Tibial nerve (tissue), 4 donors: ENCODE measurements at regions not wholly inside any gene's neighbourhood (a gene's known extent, or its start where the extent isn't known, plus 50 kb on each side); places are given as distances from the start of the nearest gene placed in this dataset.

ENCODE experiments used
- DNase-seq, 2 donors: peaks; one replicate each; pipeline ENCODE4 v3.0.0-alpha.2; 2019; ENCODE audit warnings: low spot score in 2 of 2
- H3K27ac ChIP-seq, 4 donors: fragments of 200-600 bp; sonication (generic) in 3 of 4; one replicate each; pipeline ENCODE4 v1.5.1; 2017 to 2019; ENCODE audit warnings: mild to moderate bottlenecking in 1 of 4
- H3K27me3 ChIP-seq, 2 donors: fragments of 200-600 bp; sonication (generic) in 1 of 2; one replicate each; pipeline versions ENCODE4 v1.5.1 to v1.6.0; 2017 to 2019
- H3K36me3 ChIP-seq, 3 donors: fragments of 200-600 bp; sonication (generic); one replicate each; pipeline ENCODE4 v1.5.1; 2018 to 2019
- H3K4me1 ChIP-seq, 4 donors: fragments of 200-600 bp; sonication (generic) in 3 of 4; one replicate each; pipeline ENCODE4 v1.5.1; 2017 to 2019
- H3K4me3 ChIP-seq, 4 donors: fragments of 200-600 bp; sonication (generic) in 3 of 4; one replicate each; pipeline ENCODE4 v1.5.1; 2017 to 2019; ENCODE audit warnings: mild to moderate bottlenecking in 1 of 4, moderate library complexity in 1 of 4
- H3K9me3 ChIP-seq, 4 donors: fragments of 200-600 bp; sonication (generic) in 3 of 4; one replicate each; pipeline ENCODE4 v1.5.1; 2017 to 2019
- CTCF ChIP-seq, 5 experiments: fragments of 200-600 bp in 3 of 5; fragments of 450-650 bp in 2 of 5; sonication (generic) in 3 of 5; IDR thresholded peaks; one replicate each; pipeline ENCODE4 v1.5.1; 2016 to 2019; ENCODE audit warnings: antibody characterized with exemption in 5 of 5, mild to moderate bottlenecking in 3 of 5, moderate library complexity in 2 of 5
- EP300 ChIP-seq, 2 donors: sonication (generic); formaldehyde crosslinking; IDR thresholded peaks; one replicate each; pipeline ENCODE4 v1.6.1; 2017; ENCODE audit warnings: antibody characterized with exemption in 2 of 2, mild to moderate bottlenecking in 1 of 2
- POLR2A ChIP-seq, 2 donors: fragments of 450-650 bp; IDR thresholded peaks; one replicate each; pipeline ENCODE4 v1.6.1; 2017; ENCODE audit warnings: antibody characterized with exemption in 2 of 2, mild to moderate bottlenecking in 2 of 2, moderate library complexity in 2 of 2
- WGBS, 2 donors: methylation state at CpG; one replicate each; pipeline ENCODE4 v1.1.5; 2018; 5-methylcytosine and 5-hydroxymethylcytosine counted together

GRCh38 chr17:77378318-77379064, 237.7 kb downstream of the SEC14L1 start:
- H3K4me3 ChIP-seq: no peak overlapping the region
- no peaks in the 10 kb centered on the region for H3K27me3 ChIP-seq
- WGBS, 2 donors: 85 to 88% methylated on average over 13 to 21 of the region's 22 CpGs
- peak overlapping the region; percentile 7 to 93 (median 56) for H3K27ac ChIP-seq
- no peaks in the 10 kb centered on the region for H3K36me3 ChIP-seq
- DNase-seq: no peak
- H3K9me3 ChIP-seq: no peaks in the 10 kb centered on the region
- H3K4me1 ChIP-seq: peaks cover 0 to 95% (median 84%) of the 10 kb centered on the region in 4 donors
- TF ChIP-seq POLR2A (IDR thresholded peaks at IDR 0.05) (no peak), EP300 (IDR thresholded peaks at IDR 0.05) (no peak), CTCF (IDR thresholded peaks at IDR 0.05) (no peak)

- H3K36me3 ChIP-seq: no peaks in the 10 kb centered on the region
- no peak overlapping the region for H3K4me3 ChIP-seq
- no peaks in the 10 kb centered on the region for H3K27me3 ChIP-seq
- H3K4me1 ChIP-seq: peaks cover 0 to 100% (median 89%) of the 10 kb centered on the region in 4 donors
- peak overlapping the region in 3 of 4 donors; percentile 29 to 93 (median 70) for H3K27ac ChIP-seq
- WGBS, 2 donors: 85 to 86% methylated on average over 11 of the region's 11 CpGs
- no peak for DNase-seq
- no peaks in the 10 kb centered on the region for H3K9me3 ChIP-seq
- TF ChIP-seq POLR2A (IDR thresholded peaks at IDR 0.05): no peak
- no peak for TF ChIP-seq CTCF (IDR thresholded peaks at IDR 0.05)
- TF ChIP-seq EP300 (IDR thresholded peaks at IDR 0.05): no peak
Observed at GRCh38 chr17:77379065-77379428, 238.3 kb downstream of the SEC14L1 start.

DNA sequence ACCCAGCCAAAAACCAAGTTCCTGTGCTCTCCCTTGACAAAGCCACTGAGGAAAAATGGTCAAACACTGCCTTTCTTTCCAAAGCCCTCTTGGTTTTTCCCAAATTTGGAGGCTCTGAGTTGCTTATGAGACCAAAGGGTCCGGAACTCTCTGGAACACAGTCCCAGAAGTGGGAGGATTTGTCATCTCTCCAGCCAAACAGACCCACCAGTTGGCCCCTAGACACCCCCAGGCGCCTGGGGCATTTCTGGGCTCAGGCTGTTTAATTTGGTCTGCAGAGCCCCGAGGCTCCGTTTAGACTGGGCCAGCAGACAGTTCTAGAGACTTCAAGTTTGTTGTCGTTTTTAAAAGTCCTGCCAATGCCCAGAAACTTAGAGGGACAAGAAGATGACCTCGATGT, 239.1 kb downstream of the SEC14L1 start:
- 25 to 27% methylated on average over 6 of the region's 6 CpGs for WGBS, 2 donors
- Histone ChIP-seq H3K27me3 (no peaks in the 10 kb centered on the region), H3K4me3 (no peak overlapping the region), H3K4me1 (peaks cover 0 to 100% (median 94%) of the 10 kb centered on the region in 4 donors), H3K27ac (peak overlapping the region; percentile 29 to 93 (median 64)), H3K9me3 (no peaks in the 10 kb centered on the region), H3K36me3 (no peaks in the 10 kb centered on the region)
- DNase-seq: no peak
- TF ChIP-seq POLR2A (IDR thresholded peaks at IDR 0.05): no peak
- peak in 1 of 2 donors; percentile 37 for TF ChIP-seq EP300 (IDR thresholded peaks at IDR 0.05)

DNA sequence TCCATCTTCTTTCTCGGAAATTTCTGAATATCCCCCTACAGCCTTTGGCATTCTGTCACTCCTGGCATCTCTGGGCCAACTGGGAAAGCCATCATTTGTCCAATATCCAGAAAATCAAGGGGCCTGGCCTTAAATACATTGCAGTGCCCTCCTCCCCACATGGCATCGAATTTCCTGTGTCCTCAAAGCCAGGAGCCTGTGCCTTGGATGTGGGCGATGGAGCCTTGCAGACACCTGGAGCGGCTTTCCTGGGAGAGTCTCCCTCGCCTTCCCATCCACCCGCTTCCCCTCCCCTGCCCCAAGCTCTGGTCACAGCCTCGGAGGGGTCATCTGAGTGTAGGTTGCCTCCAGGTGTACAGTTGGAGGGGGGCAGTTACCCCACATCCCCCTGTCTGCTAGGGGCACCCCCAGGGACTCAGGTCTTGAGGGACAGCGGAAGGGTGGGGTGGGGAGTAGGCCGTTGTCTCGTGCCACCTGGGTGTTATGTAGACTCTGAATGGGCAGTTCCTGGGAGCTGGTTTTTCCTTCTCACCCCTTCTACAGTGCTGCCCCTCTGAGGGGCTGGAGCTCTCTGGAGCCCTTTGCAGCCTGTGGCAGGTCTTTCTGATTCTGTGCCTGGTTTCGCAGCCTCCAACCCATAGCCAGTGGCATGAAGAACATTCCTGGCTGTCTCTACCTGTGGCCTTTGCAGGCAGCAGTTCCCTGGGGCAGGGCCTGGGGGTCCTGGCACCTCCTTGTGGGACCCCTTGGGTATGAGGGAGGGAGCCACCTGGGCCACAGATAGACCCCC, 239.8 kb downstream of the SEC14L1 start:
- Histone ChIP-seq H3K27me3 (no peaks in the 10 kb centered on the region), H3K4me3 (no peak overlapping the region), H3K4me1 (peaks cover 0 to 100% (median 94%) of the 10 kb centered on the region in 4 donors), H3K9me3 (no peaks in the 10 kb centered on the region), H3K27ac (peak overlapping the region in 3 of 4 donors; percentile 29 to 93 (median 38)), H3K36me3 (no peaks in the 10 kb centered on the region)
- WGBS, 2 donors: 68 to 69% methylated on average over 11 of the region's 11 CpGs
- DNase-seq: no peak
- TF ChIP-seq CTCF (IDR thresholded peaks at IDR 0.05): no peak
- no peak for TF ChIP-seq POLR2A (IDR thresholded peaks at IDR 0.05)
- TF ChIP-seq EP300 (IDR thresholded peaks at IDR 0.05): no peak

DNA sequence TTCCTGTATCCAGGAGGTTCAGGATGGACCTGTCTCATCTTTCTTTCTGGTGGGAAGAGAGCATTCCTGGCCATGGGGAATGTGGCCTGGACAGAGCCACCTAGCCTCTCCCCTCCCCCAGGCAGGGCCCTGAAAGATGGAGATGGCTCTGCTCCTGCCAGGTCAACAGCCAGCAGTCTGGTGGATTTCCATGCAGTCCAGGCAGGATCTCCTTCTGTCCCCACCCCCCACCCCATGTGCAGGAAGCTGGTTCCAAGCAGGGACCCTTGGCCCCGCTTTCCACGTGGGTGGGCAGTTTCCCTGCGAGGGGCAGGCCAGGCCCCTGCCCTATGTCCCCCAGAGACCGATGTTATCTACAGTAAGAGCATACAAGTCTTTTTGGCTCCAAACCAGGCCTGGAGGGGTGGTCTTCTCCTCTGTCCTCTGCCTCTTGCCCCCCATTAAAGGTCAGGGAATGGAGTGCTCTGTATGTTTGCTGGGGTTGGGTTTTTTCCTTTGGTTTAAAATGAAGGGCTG, 240.5 kb downstream of the SEC14L1 start:
- Histone ChIP-seq H3K9me3 (no peaks in the 10 kb centered on the region), H3K27ac (peak overlapping the region in 3 of 4 donors; percentile 29 to 93 (median 38)), H3K4me3 (no peak overlapping the region), H3K4me1 (peaks cover 0 to 100% (median 94%) of the 10 kb centered on the region in 4 donors), H3K36me3 (no peaks in the 10 kb centered on the region), H3K27me3 (no peaks in the 10 kb centered on the region)
- WGBS, 2 donors: 20 to 51% methylated on average over 1 to 3 of the region's 4 CpGs
- TF ChIP-seq CTCF (IDR thresholded peaks at IDR 0.05) (no peak), EP300 (IDR thresholded peaks at IDR 0.05) (no peak), POLR2A (IDR thresholded peaks at IDR 0.05) (no peak)
- DNase-seq: no peak
